ENCODE measurements at regions not wholly inside any gene's neighbourhood (a gene's known extent, or its start where the extent isn't known, plus 50 kb on each side); places are given as distances from the start of the nearest gene placed in this dataset.

DNA sequence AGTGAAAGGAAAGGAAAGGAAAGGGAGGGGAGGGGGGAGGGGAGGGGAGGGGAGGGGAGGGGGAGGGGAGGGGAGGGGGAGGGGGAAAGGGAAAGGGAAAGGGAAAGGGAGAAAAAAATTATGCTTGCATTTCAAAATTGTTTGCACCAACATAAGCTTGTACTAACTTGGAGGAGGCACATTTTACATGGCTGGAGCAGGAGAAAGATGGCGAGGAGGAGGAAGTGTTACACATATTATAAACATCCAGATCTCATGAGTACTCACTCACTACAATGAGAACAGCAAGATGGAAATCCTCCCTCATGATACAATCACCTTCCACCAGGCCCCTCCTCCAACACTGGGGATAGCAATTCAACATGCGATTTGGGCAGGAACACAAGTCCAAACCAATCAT, 660.2 kb upstream of the CDH2 start:
- intact Hi-C loops (cut with micrococcal nuclease; ENCODE audit: unreplicated experiment), result no loop called here
- Mint-ChIP-seq H3K27ac (ENCODE audit: unreplicated experiment) (no peak overlapping the region), H3K4me1 (ENCODE audit: low read depth, unreplicated experiment) (no peaks in the 10 kb centered on the region), H3K9me3 (ENCODE audit: unreplicated experiment) (no peaks in the 10 kb centered on the region), H3K4me3 (ENCODE audit: unreplicated experiment) (no peak overlapping the region), H3K36me3 (ENCODE audit: insufficient read depth, unreplicated experiment) (no peaks in the 10 kb centered on the region), H3K27me3 (ENCODE audit: insufficient read depth, unreplicated experiment) (peaks cover 3% of the 10 kb centered on the region)
- ChIA-PET POLR2A (no interaction called here), CTCF (no interaction called here)
- TF ChIP-seq CTCF (IDR thresholded peaks at IDR 0.05; ENCODE audit: insufficient read depth in 1 of 2, low read depth in 1 of 2, low read length in 1 of 2, severe bottlenecking in 1 of 2, unreplicated experiment in 1 of 2), result no peak
- no peak for DNase-seq
- no peaks in the 10 kb centered on the region for H3K4me1 ChIP-seq
- no peaks in the 10 kb centered on the region for H3K9me3 ChIP-seq
- H3K27me3 ChIP-seq (replicated peaks; ENCODE audit: control insufficient read depth, insufficient read depth, low read length), result no peaks in the 10 kb centered on the region
- BruUV-seq (replicated peaks), result no TSS peak
- H3K4me3 ChIP-seq (ENCODE audit: low read depth, low read length), result no peak overlapping the region
- no peaks in the 10 kb centered on the region for H3K36me3 ChIP-seq (ENCODE audit: control insufficient read depth, insufficient read depth, low read length)

DNA sequence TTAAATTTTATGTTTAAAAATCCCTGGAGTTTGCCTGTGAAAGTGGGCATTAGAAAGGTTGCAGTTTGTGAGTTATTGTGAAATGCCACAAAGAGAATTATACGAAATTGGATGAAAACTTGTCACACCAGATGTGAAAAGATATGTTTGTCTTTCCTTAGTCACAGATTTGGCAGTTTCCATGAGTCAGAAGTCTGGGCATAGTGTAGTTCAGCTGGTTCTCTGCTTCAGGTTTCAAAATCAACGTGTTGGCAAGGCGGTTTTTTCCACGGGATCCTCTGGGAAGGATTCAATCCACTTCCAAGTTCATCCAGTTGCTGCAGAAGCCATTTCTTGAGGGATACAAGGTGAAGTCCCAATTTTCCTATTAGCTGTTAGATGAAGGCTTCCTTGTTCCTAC, 658.0 kb upstream of the CDH2 start:
- Mint-ChIP-seq H3K36me3 (ENCODE audit: insufficient read depth, unreplicated experiment) (no peaks in the 10 kb centered on the region), H3K4me1 (ENCODE audit: low read depth, unreplicated experiment) (no peaks in the 10 kb centered on the region), H3K27me3 (ENCODE audit: insufficient read depth, unreplicated experiment) (no peaks in the 10 kb centered on the region), H3K4me3 (ENCODE audit: unreplicated experiment) (no peak overlapping the region), H3K9me3 (ENCODE audit: unreplicated experiment) (no peaks in the 10 kb centered on the region), H3K27ac (ENCODE audit: unreplicated experiment) (no peak overlapping the region)
- H3K27me3 ChIP-seq (replicated peaks; ENCODE audit: control insufficient read depth, insufficient read depth, low read length), result no peaks in the 10 kb centered on the region
- no peak overlapping the region for H3K4me3 ChIP-seq (ENCODE audit: low read depth, low read length)
- ChIA-PET CTCF (no interaction called here), POLR2A (no interaction called here)
- BruUV-seq (replicated peaks), result no TSS peak
- H3K4me1 ChIP-seq, result no peaks in the 10 kb centered on the region
- intact Hi-C loops (cut with micrococcal nuclease; ENCODE audit: unreplicated experiment), result no loop called here
- H3K9me3 ChIP-seq, result no peaks in the 10 kb centered on the region
- DNase-seq, result no peak
- H3K36me3 ChIP-seq (ENCODE audit: control insufficient read depth, insufficient read depth, low read length), result no peaks in the 10 kb centered on the region
- TF ChIP-seq CTCF (IDR thresholded peaks at IDR 0.05; ENCODE audit: insufficient read depth in 1 of 2, low read depth in 1 of 2, low read length in 1 of 2, severe bottlenecking in 1 of 2, unreplicated experiment in 1 of 2), result no peak

- H3K4me3 ChIP-seq (ENCODE audit: low read depth, low read length), result no peak overlapping the region
- no peak overlapping the region for H3K4me3 Mint-ChIP-seq (ENCODE audit: unreplicated experiment)
- no peaks in the 10 kb centered on the region for H3K4me1 Mint-ChIP-seq (ENCODE audit: low read depth, unreplicated experiment)
- no peaks in the 10 kb centered on the region for H3K27me3 Mint-ChIP-seq (ENCODE audit: insufficient read depth, unreplicated experiment)
- H3K27ac Mint-ChIP-seq (ENCODE audit: unreplicated experiment), result no peak overlapping the region
- H3K36me3 ChIP-seq (ENCODE audit: control insufficient read depth, insufficient read depth, low read length), result no peaks in the 10 kb centered on the region
- no peaks in the 10 kb centered on the region for H3K27me3 ChIP-seq (replicated peaks; ENCODE audit: control insufficient read depth, insufficient read depth, low read length)
- CTCF ChIA-PET, result no interaction called here
- no peaks in the 10 kb centered on the region for H3K4me1 ChIP-seq
- no peaks in the 10 kb centered on the region for H3K9me3 ChIP-seq
- DNase-seq, result no peak
- no peaks in the 10 kb centered on the region for H3K36me3 Mint-ChIP-seq (ENCODE audit: insufficient read depth, unreplicated experiment)
- POLR2A ChIA-PET, result no interaction called here
- TF ChIP-seq CTCF (IDR thresholded peaks at IDR 0.05; ENCODE audit: insufficient read depth in 1 of 2, low read depth in 1 of 2, low read length in 1 of 2, severe bottlenecking in 1 of 2, unreplicated experiment in 1 of 2), result no peak
- H3K9me3 Mint-ChIP-seq (ENCODE audit: unreplicated experiment), result no peaks in the 10 kb centered on the region
- BruUV-seq (replicated peaks), result no TSS peak
- intact Hi-C loops (cut with micrococcal nuclease; ENCODE audit: unreplicated experiment), result no loop called here
Observed at GRCh38 chr18:28831908-28832307, 655.0 kb upstream of the CDH2 start.
